Endothelial cell of umbilical vein (primary cell): ENCODE measurements at regions not wholly inside any gene's neighbourhood (a gene's known extent, or its start where the extent isn't known, plus 50 kb on each side); places are given as distances from the start of the nearest gene placed in this dataset.

Experiments used
- BruUV-seq: library from RNA; stranded (reverse); fragments of 400-500 nt; replicated peaks from 2 replicates; lab custom pipeline; 2021; lab: Mats Ljungman, UMichigan
- CTCF ChIA-PET: fragments of 300-600, 350-600 bp; sonication (Branson Sonifier 250); formaldehyde crosslinking; loops from one replicate; lab custom pipeline; 2021; ENCODE audit warnings: antibody characterized with exemption, inconsistent platforms; lab: Charles Lee
- POLR2A ChIA-PET: fragments of 300-600, 350-600 bp; sonication (Branson Sonifier 250); formaldehyde crosslinking; loops from one replicate; lab custom pipeline; 2021; ENCODE audit warnings: antibody characterized with exemption, inconsistent platforms; lab: Charles Lee
- DNase-seq: peaks from one replicate; pipeline ENCODE4 v3.0.0-alpha.2; 2011; ENCODE audit warnings: low read depth, low spot score
- FAIRE-seq: peaks from 2 replicates; lab custom pipeline; 2011; peaks lifted over from hg19 to GRCh38; lab: Jason Lieb, UNC
- H2AFZ ChIP-seq: 2 replicates; pipeline ENCODE4 v1.6.0; 2012; ENCODE audit warnings: low read depth, low read length, control low read depth, inconsistent platforms
- H3K27ac ChIP-seq: 2 replicates; pipeline ENCODE4 v1.5.1; 2011; ENCODE audit warnings: low read depth, mild to moderate bottlenecking, control low read depth, low read length, moderate library complexity; ENCODE audit not compliant: insufficient read depth
- H3K27me3 ChIP-seq, 2 experiments: 2 replicates each; pipeline versions ENCODE4 v1.6.0 to v1.6.1; 2011; ENCODE audit warnings: low read length in 2 of 2, mixed read lengths in 1 of 2; ENCODE audit not compliant: control insufficient read depth in 2 of 2, insufficient read depth in 2 of 2
- H3K36me3 ChIP-seq, 2 experiments: 2 replicates in 1 of 2; 3 replicates in 1 of 2; pipeline ENCODE4 v1.5.1; 2011; ENCODE audit warnings: low read length in 2 of 2, mild to moderate bottlenecking in 1 of 2, moderate library complexity in 1 of 2; ENCODE audit not compliant: control insufficient read depth in 2 of 2, insufficient read depth in 2 of 2; ENCODE audit errors: extremely low read depth in 1 of 2
- H3K4me1 ChIP-seq: 3 replicates; pipeline ENCODE4 v1.5.1; 2011; ENCODE audit warnings: mild to moderate bottlenecking, low read length; ENCODE audit not compliant: control insufficient read depth, insufficient read depth; ENCODE audit errors: extremely low read depth
- H3K4me2 ChIP-seq: 2 replicates; pipeline ENCODE4 v1.6.1; 2011; ENCODE audit warnings: low read length, control low read depth, mixed read lengths; ENCODE audit not compliant: insufficient read depth
- H3K4me3 ChIP-seq, 3 experiments: fragments of 200-600 bp in 1 of 3; sonication (generic), shearing (Covaris generic) in 1 of 3; replicated peaks in 1 of 3; 2 replicates each; pipeline ENCODE4 v1.5.1; 2011 to 2016; ENCODE audit warnings: control low read depth in 3 of 3, low read length in 3 of 3, mild to moderate bottlenecking in 2 of 3, inconsistent platforms in 1 of 3, low read depth in 1 of 3, moderate library complexity in 1 of 3; ENCODE audit not compliant: insufficient read depth in 1 of 3
- H3K79me2 ChIP-seq: 2 replicates; pipeline ENCODE4 v1.6.0; 2012; ENCODE audit warnings: low read length, inconsistent platforms; ENCODE audit not compliant: control insufficient read depth, insufficient read depth
- H3K9ac ChIP-seq: replicated peaks from 2 replicates; pipeline ENCODE3; 2011; ENCODE audit warnings: low read length, control low read depth; ENCODE audit not compliant: insufficient read depth; ENCODE audit errors: extremely low read depth
- H3K9me1 ChIP-seq: replicated peaks from 3 replicates; pipeline ENCODE4 v1.6.0; 2011; ENCODE audit warnings: mild to moderate bottlenecking, low read length; ENCODE audit not compliant: control insufficient read depth, insufficient read depth; ENCODE audit errors: extremely low read depth
- H3K9me3 ChIP-seq: replicated peaks from 2 replicates; pipeline ENCODE4 v1.5.1; 2012; ENCODE audit warnings: low read length, inconsistent platforms; ENCODE audit not compliant: control insufficient read depth, insufficient read depth
- H4K20me1 ChIP-seq: replicated peaks from 2 replicates; pipeline ENCODE3; 2011; ENCODE audit warnings: mild to moderate bottlenecking, low read length; ENCODE audit not compliant: control insufficient read depth, insufficient read depth; ENCODE audit errors: extremely low read depth
- EZH2 ChIP-seq: IDR thresholded peaks from 2 replicates; pipeline ENCODE4 v1.6.1; 2012; ENCODE audit warnings: borderline replicate concordance, low read depth, mild to moderate bottlenecking, moderate library complexity, low read length, inconsistent platforms; ENCODE audit not compliant: severe bottlenecking
- FOS ChIP-seq: IDR thresholded peaks from 2 replicates; pipeline ENCODE4 v1.6.1; 2011; ENCODE audit warnings: mild to moderate bottlenecking, low read length, moderate library complexity, borderline replicate concordance; ENCODE audit not compliant: insufficient read depth
- GATA2 ChIP-seq: IDR thresholded peaks from 2 replicates; pipeline ENCODE4 v1.7.0; 2011; ENCODE audit warnings: low read depth, mild to moderate bottlenecking, moderate library complexity, mixed read lengths, low read length; ENCODE audit not compliant: insufficient read length, insufficient read depth
- JUN ChIP-seq: IDR thresholded peaks from 2 replicates; pipeline ENCODE4 v1.6.1; 2011; ENCODE audit warnings: borderline replicate concordance, low read depth; ENCODE audit not compliant: insufficient read length, insufficient read depth
- MAX ChIP-seq: IDR thresholded peaks from 2 replicates; pipeline ENCODE4 v1.6.1; 2011; ENCODE audit not compliant: insufficient read depth, insufficient read length
- MYC ChIP-seq: IDR thresholded peaks from one replicate; pipeline ENCODE4 v1.6.1; 2011; ENCODE audit warnings: mild to moderate bottlenecking, low read depth, low read length
- POLR2A ChIP-seq: IDR thresholded peaks from 2 replicates; pipeline ENCODE4 v1.6.1; 2012; ENCODE audit warnings: low read depth, mild to moderate bottlenecking, control low read depth, low read length
- POLR2AphosphoS5 ChIP-seq: IDR thresholded peaks from 2 replicates; pipeline ENCODE4 v1.6.1; 2012; ENCODE audit warnings: low read depth, mild to moderate bottlenecking, control low read depth, low read length, moderate library complexity; ENCODE audit not compliant: insufficient read depth
- dilution Hi-C: fragments of 300-500 bp; cut with MboI; formaldehyde crosslinking; loops from one replicate; pipeline ENCODE4 v1.15.0; 2019; ENCODE audit warnings: low sequenced_read_pairs; ENCODE audit not compliant: extremely low pct_ligation_motif_present
- intact Hi-C: fragments of 100-400 bp; cut with micrococcal nuclease; formaldehyde crosslinking; loops from one replicate; pipeline ENCODE4 v1.10.0; 2022
- TF ChIP-seq, protein P1 (sequence below), 2 donors: IDR thresholded peaks; 1 replicate in 1 of 2; 2 replicates in 1 of 2; pipeline ENCODE4 v1.5.1; 2011; ENCODE audit warnings: low read length in 2 of 2, mild to moderate bottlenecking in 2 of 2, moderate library complexity in 2 of 2, control low read depth in 1 of 2, inconsistent platforms in 1 of 2, low read depth in 1 of 2; ENCODE audit not compliant: insufficient read depth in 1 of 2; ENCODE audit errors: extremely low read depth in 1 of 2

GRCh38 chr1:182213163-182213562, 151.7 kb upstream of the ZNF648 start:
- Histone ChIP-seq H3K9me1 (no peaks in the 10 kb centered on the region), H2AFZ (no peak overlapping the region), H3K27me3 (no peaks in the 10 kb centered on the region), H3K79me2 (no peaks in the 10 kb centered on the region), H3K4me3 (no peak overlapping the region), H3K36me3 (no peaks in the 10 kb centered on the region), H3K9ac (no peak overlapping the region), H3K9me3 (no peaks in the 10 kb centered on the region), H3K4me1 (no peaks in the 10 kb centered on the region), H3K27ac (no peak overlapping the region), H4K20me1 (no peaks in the 10 kb centered on the region), H3K4me2 (no peak overlapping the region)
- DNase-seq (no peak), FAIRE-seq (no peak)
- dilution Hi-C loops: no loop called here
- TF ChIP-seq EZH2 (no peak), POLR2AphosphoS5 (no peak), MAX (no peak), JUN (no peak), FOS (no peak), MYC (no peak), GATA2 (no peak), POLR2A (no peak)
- TF ChIP-seq, protein P1, sequence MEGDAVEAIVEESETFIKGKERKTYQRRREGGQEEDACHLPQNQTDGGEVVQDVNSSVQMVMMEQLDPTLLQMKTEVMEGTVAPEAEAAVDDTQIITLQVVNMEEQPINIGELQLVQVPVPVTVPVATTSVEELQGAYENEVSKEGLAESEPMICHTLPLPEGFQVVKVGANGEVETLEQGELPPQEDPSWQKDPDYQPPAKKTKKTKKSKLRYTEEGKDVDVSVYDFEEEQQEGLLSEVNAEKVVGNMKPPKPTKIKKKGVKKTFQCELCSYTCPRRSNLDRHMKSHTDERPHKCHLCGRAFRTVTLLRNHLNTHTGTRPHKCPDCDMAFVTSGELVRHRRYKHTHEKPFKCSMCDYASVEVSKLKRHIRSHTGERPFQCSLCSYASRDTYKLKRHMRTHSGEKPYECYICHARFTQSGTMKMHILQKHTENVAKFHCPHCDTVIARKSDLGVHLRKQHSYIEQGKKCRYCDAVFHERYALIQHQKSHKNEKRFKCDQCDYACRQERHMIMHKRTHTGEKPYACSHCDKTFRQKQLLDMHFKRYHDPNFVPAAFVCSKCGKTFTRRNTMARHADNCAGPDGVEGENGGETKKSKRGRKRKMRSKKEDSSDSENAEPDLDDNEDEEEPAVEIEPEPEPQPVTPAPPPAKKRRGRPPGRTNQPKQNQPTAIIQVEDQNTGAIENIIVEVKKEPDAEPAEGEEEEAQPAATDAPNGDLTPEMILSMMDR (IDR thresholded peaks at IDR 0.05; ENCODE audit: extremely low read depth in 1 of 2, insufficient read depth in 1 of 2, low read depth in 1 of 2, low read length in 2 of 2): no peak
- ChIA-PET POLR2A (no interaction called here), CTCF (no interaction called here)
- BruUV-seq: no TSS peak
- intact Hi-C loops: no loop called here
